RKO (cell line): ENCODE measurements at regions not wholly inside any gene's neighbourhood (a gene's known extent, or its start where the extent isn't known, plus 50 kb on each side); places are given as distances from the start of the nearest gene placed in this dataset.

Experiments
- DNase-seq: peaks from one replicate; pipeline ENCODE4 v3.0.0-alpha.2; 2016; ENCODE audit warnings: low spot score

- no peak for DNase-seq
Measured at GRCh38 chr2:116319935-116320334, 1494.6 kb upstream of the DDX18 start.

GRCh38 chr2:116329280-116329679, 1485.2 kb upstream of the DDX18 start:
- DNase-seq, result no peak

- DNase-seq, result no peak
Measured at GRCh38 chr2:116340690-116341089, 1473.8 kb upstream of the DDX18 start.

- no peak for DNase-seq
Measured at GRCh38 chr2:116366212-116366611, 1448.3 kb upstream of the DDX18 start.

GRCh38 chr2:116378786-116379185, 1435.7 kb upstream of the DDX18 start:
- no peak for DNase-seq

GRCh38 chr2:116411211-116411610, 1403.3 kb upstream of the DDX18 start:
- no peak for DNase-seq

- DNase-seq, result no peak
Measured at GRCh38 chr2:116413659-116414058, 1400.8 kb upstream of the DDX18 start.

- no peak for DNase-seq
Measured at GRCh38 chr2:116416731-116417377, 1397.6 kb upstream of the DDX18 start.

GRCh38 chr2:116435648-116436047, 1378.8 kb upstream of the DDX18 start:
- peak; percentile 2 for DNase-seq

- no peak for DNase-seq
Measured at GRCh38 chr2:116440104-116440653, 1374.3 kb upstream of the DDX18 start.

- DNase-seq, result no peak
Measured at GRCh38 chr2:116442418-116442817, 1372.1 kb upstream of the DDX18 start.

- no peak for DNase-seq
Measured at GRCh38 chr2:116444256-116444872, 1370.1 kb upstream of the DDX18 start.

GRCh38 chr2:116450990-116451389, 1363.5 kb upstream of the DDX18 start:
- DNase-seq, result no peak

GRCh38 chr2:116452651-116453050, 1361.8 kb upstream of the DDX18 start:
- no peak for DNase-seq

GRCh38 chr2:116456429-116456828, 1358.1 kb upstream of the DDX18 start:
- DNase-seq, result no peak

- DNase-seq, result no peak
Measured at GRCh38 chr2:116467243-116467642, 1347.2 kb upstream of the DDX18 start.

- no peak for DNase-seq
Measured at GRCh38 chr2:116477229-116477628, 1337.3 kb upstream of the DDX18 start.

GRCh38 chr2:116487336-116487735, 1327.2 kb upstream of the DDX18 start:
- no peak for DNase-seq

- DNase-seq, result no peak
Measured at GRCh38 chr2:116489292-116489691, 1325.2 kb upstream of the DDX18 start.

GRCh38 chr2:116489944-116490343, 1324.5 kb upstream of the DDX18 start:
- DNase-seq, result no peak

- DNase-seq, result no peak
Measured at GRCh38 chr2:116490511-116491145, 1323.9 kb upstream of the DDX18 start.

GRCh38 chr2:116491292-116491691, 1323.2 kb upstream of the DDX18 start:
- no peak for DNase-seq

GRCh38 chr2:116499389-116499788, 1315.1 kb upstream of the DDX18 start:
- no peak for DNase-seq
